GM12801 (cell line): ENCODE measurements at regions not wholly inside any gene's neighbourhood (a gene's known extent, or its start where the extent isn't known, plus 50 kb on each side); places are given as distances from the start of the nearest gene placed in this dataset.

Experiments
- CTCF ChIP-seq: IDR thresholded peaks from one replicate; pipeline ENCODE4 v1.5.1; 2011; ENCODE audit warnings: control low read depth; ENCODE audit not compliant: insufficient read length; ENCODE audit errors: extremely low read depth

GRCh38 chr5:100275631-100276030 lies 259.5 kb upstream of the FAM174A start:
- no peak for TF ChIP-seq CTCF

GRCh38 chr5:100273846-100274580 lies 261.2 kb upstream of the FAM174A start:
- TF ChIP-seq CTCF: no peak

- TF ChIP-seq CTCF: no peak
Measured at GRCh38 chr5:100270023-100270771, 265.0 kb upstream of the FAM174A start.

GRCh38 chr5:100260968-100261367 lies 274.2 kb upstream of the FAM174A start:
- TF ChIP-seq CTCF: no peak

GRCh38 chr5:100252944-100253343 lies 282.2 kb upstream of the FAM174A start:
- TF ChIP-seq CTCF: no peak

GRCh38 chr5:100252037-100252436 lies 283.1 kb upstream of the FAM174A start:
- no peak for TF ChIP-seq CTCF

- TF ChIP-seq CTCF: no peak
Measured at GRCh38 chr5:100249884-100250269, 285.3 kb upstream of the FAM174A start.
